Loucy (cell line): ENCODE measurements at regions not wholly inside any gene's neighbourhood (a gene's known extent, or its start where the extent isn't known, plus 50 kb on each side); places are given as distances from the start of the nearest gene placed in this dataset.
"Not testable (repeated sequence)": the region's sequence is repeated elsewhere in the genome, so short reads cannot be mapped to it uniquely, and the experiment has no call there.

ENCODE experiments used
- H2AFZ ChIP-seq: fragments of 200-600 bp; sonication (generic); 2 replicates; pipeline ENCODE4 v1.6.0; 2016; ENCODE audit warnings: antibody characterized with exemption, mild to moderate bottlenecking, low read length, moderate library complexity
- H3F3A ChIP-seq: fragments of 200-600 bp; 2 replicates; pipeline ENCODE4 v1.6.0; 2016; ENCODE audit warnings: antibody characterized with exemption, low read depth, mild to moderate bottlenecking
- H3K27me3 ChIP-seq: fragments of 200-600 bp; sonication (generic); 2 replicates; pipeline ENCODE4 v1.6.1; 2014; ENCODE audit warnings: low read length, mild to moderate bottlenecking; ENCODE audit not compliant: insufficient read depth, poor library complexity, severe bottlenecking
- H3K36me3 ChIP-seq: fragments of 200-600 bp; sonication (generic); 2 replicates; pipeline ENCODE4 v1.6.1; 2016; ENCODE audit warnings: low read length; ENCODE audit not compliant: insufficient read depth
- H3K4me1 ChIP-seq: fragments of 200-600 bp; sonication (generic); 2 replicates; pipeline ENCODE4 v1.5.1; 2014; ENCODE audit warnings: low read length, mild to moderate bottlenecking; ENCODE audit not compliant: insufficient read depth, poor library complexity, severe bottlenecking
- H3K4me2 ChIP-seq: fragments of 200-600 bp; sonication (generic); 2 replicates; pipeline ENCODE4 v1.6.0; 2014; ENCODE audit warnings: antibody characterized with exemption, low read length, low read depth, mild to moderate bottlenecking; ENCODE audit not compliant: poor library complexity, severe bottlenecking
- H3K4me3 ChIP-seq: fragments of 200-600 bp; sonication (generic); 2 replicates; pipeline ENCODE4 v1.5.1; 2014; ENCODE audit warnings: low read length, mild to moderate bottlenecking, mixed read lengths; ENCODE audit not compliant: poor library complexity, severe bottlenecking
- H3K79me2 ChIP-seq: fragments of 200-600 bp; sonication (generic); 2 replicates; pipeline ENCODE4 v1.6.1; 2014; ENCODE audit warnings: low read length; ENCODE audit not compliant: insufficient read depth
- H3K9ac ChIP-seq: fragments of 200-600 bp; sonication (generic); 2 replicates; pipeline ENCODE4 v1.6.0; 2014; ENCODE audit warnings: mild to moderate bottlenecking, low read depth, low read length, moderate library complexity; ENCODE audit not compliant: poor library complexity, severe bottlenecking
- H3K9me2 ChIP-seq: fragments of 200-600 bp; sonication (generic); replicated peaks from 2 replicates; pipeline ENCODE4 v1.6.1; 2016; ENCODE audit warnings: low read depth, low read length, mixed read lengths
- H3K9me3 ChIP-seq: fragments of 200-600 bp; sonication (generic); 2 replicates; pipeline ENCODE4 v1.6.1; 2014; ENCODE audit warnings: mild to moderate bottlenecking, antibody characterized with exemption, low read length, low read depth; ENCODE audit not compliant: insufficient read depth
- H4K20me1 ChIP-seq: fragments of 200-600 bp; sonication (generic); 2 replicates; pipeline ENCODE4 v1.6.0; 2014; ENCODE audit warnings: antibody characterized with exemption, low read length, mild to moderate bottlenecking; ENCODE audit not compliant: insufficient read depth, poor library complexity, severe bottlenecking
- EZH2phosphoT487 ChIP-seq: fragments of 200-600 bp; IDR thresholded peaks from 2 replicates; pipeline ENCODE4 v1.6.1; 2018; ENCODE audit warnings: antibody characterized with exemption, mild to moderate bottlenecking, moderate library complexity, borderline replicate concordance
- TF ChIP-seq, protein P1 (sequence below): fragments of 200-600 bp; sonication (generic); conservative IDR thresholded peaks from 2 replicates; pipeline ENCODE4 v1.5.1; 2014; ENCODE audit warnings: mild to moderate bottlenecking, antibody characterized with exemption, low read length

GRCh38 chr2:216752855-216753505 is 57.6 kb upstream of the IGFBP5 start:
- H3K36me3 ChIP-seq, result no peaks in the 10 kb centered on the region
- no peak for TF ChIP-seq EZH2phosphoT487
- TF ChIP-seq, protein P1, sequence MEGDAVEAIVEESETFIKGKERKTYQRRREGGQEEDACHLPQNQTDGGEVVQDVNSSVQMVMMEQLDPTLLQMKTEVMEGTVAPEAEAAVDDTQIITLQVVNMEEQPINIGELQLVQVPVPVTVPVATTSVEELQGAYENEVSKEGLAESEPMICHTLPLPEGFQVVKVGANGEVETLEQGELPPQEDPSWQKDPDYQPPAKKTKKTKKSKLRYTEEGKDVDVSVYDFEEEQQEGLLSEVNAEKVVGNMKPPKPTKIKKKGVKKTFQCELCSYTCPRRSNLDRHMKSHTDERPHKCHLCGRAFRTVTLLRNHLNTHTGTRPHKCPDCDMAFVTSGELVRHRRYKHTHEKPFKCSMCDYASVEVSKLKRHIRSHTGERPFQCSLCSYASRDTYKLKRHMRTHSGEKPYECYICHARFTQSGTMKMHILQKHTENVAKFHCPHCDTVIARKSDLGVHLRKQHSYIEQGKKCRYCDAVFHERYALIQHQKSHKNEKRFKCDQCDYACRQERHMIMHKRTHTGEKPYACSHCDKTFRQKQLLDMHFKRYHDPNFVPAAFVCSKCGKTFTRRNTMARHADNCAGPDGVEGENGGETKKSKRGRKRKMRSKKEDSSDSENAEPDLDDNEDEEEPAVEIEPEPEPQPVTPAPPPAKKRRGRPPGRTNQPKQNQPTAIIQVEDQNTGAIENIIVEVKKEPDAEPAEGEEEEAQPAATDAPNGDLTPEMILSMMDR, result no peak
- no peak overlapping the region for H3K4me2 ChIP-seq
- H3K9me2 ChIP-seq, result no peaks in the 10 kb centered on the region
- no peaks in the 10 kb centered on the region for H3K9me3 ChIP-seq
- H4K20me1 ChIP-seq, result no peaks in the 10 kb centered on the region
- H2AFZ ChIP-seq, result no peak overlapping the region
- H3F3A ChIP-seq, result no peaks in the 10 kb centered on the region
- H3K79me2 ChIP-seq, result no peaks in the 10 kb centered on the region
- H3K4me1 ChIP-seq, result no peaks in the 10 kb centered on the region
- H3K4me3 ChIP-seq, result no peak overlapping the region
- H3K9ac ChIP-seq, result no peak overlapping the region
- H3K27me3 ChIP-seq, result no peaks in the 10 kb centered on the region

GRCh38 chr2:216750750-216751149 is 55.4 kb upstream of the IGFBP5 start:
- H3K4me2 ChIP-seq, H3K27me3 ChIP-seq, H3K36me3 ChIP-seq, H3K79me2 ChIP-seq, H3K9me2 ChIP-seq, H3K4me1 ChIP-seq, H3K9ac ChIP-seq, H3F3A ChIP-seq, H2AFZ ChIP-seq, H3K4me3 ChIP-seq, H3K9me3 ChIP-seq, H4K20me1 ChIP-seq: not testable (repeated sequence)

GRCh38 chr2:216746268-216746667 is 50.9 kb upstream of the IGFBP5 start:
- not testable (repeated sequence) for H3K9me3 ChIP-seq, H2AFZ ChIP-seq, H3K9me2 ChIP-seq, H3K36me3 ChIP-seq, H3K27me3 ChIP-seq, H3K9ac ChIP-seq, H3K4me3 ChIP-seq, H3F3A ChIP-seq, H4K20me1 ChIP-seq, H3K79me2 ChIP-seq, H3K4me2 ChIP-seq, H3K4me1 ChIP-seq
- TF ChIP-seq, protein P1, result peak; percentile 52

GRCh38 chr2:216745453-216745852 is 50.1 kb upstream of the IGFBP5 start:
- H3K27me3 ChIP-seq, result no peaks in the 10 kb centered on the region
- no peaks in the 10 kb centered on the region for H3K9me2 ChIP-seq
- no peaks in the 10 kb centered on the region for H4K20me1 ChIP-seq
- H2AFZ ChIP-seq, result no peak overlapping the region
- no peaks in the 10 kb centered on the region for H3K4me1 ChIP-seq
- no peak overlapping the region for H3K4me3 ChIP-seq
- no peaks in the 10 kb centered on the region for H3K36me3 ChIP-seq
- H3F3A ChIP-seq, result no peaks in the 10 kb centered on the region
- no peak for TF ChIP-seq EZH2phosphoT487
- TF ChIP-seq, protein P1, result no peak
- no peak overlapping the region for H3K4me2 ChIP-seq
- H3K9ac ChIP-seq, result no peak overlapping the region
- no peaks in the 10 kb centered on the region for H3K9me3 ChIP-seq
- H3K79me2 ChIP-seq, result no peaks in the 10 kb centered on the region
